GM19240 (cell line): ENCODE measurements at regions not wholly inside any gene's neighbourhood (a gene's known extent, or its start where the extent isn't known, plus 50 kb on each side); places are given as distances from the start of the nearest gene placed in this dataset.
"Not testable (repeated sequence)": the region's sequence is repeated elsewhere in the genome, so short reads cannot be mapped to it uniquely, and the experiment has no call there.

Experiments
- DNase-seq: peaks from one replicate; pipeline ENCODE4 v3.0.0; 2011; ENCODE audit warnings: low spot score; ENCODE audit not compliant: insufficient read length

DNA sequence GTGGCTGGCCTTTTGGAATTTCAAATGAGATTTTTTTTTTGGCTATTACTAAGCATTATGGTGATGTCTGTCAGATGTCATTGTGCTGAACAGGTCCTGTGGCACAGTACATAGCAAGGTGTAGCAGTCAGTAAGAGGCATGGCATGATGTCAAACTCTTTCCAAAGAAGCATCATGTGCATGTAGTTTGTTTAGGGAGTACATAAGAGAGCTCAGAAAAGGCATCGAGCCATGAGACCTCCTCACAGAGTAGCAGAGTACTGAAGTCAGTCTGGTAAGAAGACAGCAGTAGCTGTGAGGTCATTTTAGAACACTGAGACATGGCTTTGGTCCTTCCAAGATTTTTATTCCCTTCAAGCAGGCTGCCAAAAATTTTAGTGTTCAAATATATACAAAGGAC is 134.9 kb upstream of the SPRED1 start:
- DNase-seq = no peak

DNA sequence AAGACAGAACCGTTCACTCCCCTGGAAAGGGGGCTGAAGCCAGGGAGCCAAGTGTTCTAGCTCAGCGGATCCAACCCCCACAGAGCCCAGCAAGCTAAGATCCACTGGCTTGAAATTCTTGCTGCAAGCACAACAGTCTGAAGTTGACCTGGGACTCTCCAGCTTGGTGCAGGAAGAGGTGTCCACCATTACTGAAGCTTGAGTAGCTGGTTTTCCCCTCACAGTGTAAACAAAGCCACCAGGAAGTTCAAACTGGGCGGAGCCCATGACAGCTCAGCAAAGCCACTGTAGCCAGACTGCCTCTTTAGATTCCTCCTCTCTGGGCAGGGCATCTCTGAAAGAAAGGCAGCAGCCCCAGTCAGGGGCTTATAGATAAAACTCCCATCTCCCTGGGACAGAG is 132.8 kb upstream of the SPRED1 start:
- DNase-seq = not testable (repeated sequence)

DNA sequence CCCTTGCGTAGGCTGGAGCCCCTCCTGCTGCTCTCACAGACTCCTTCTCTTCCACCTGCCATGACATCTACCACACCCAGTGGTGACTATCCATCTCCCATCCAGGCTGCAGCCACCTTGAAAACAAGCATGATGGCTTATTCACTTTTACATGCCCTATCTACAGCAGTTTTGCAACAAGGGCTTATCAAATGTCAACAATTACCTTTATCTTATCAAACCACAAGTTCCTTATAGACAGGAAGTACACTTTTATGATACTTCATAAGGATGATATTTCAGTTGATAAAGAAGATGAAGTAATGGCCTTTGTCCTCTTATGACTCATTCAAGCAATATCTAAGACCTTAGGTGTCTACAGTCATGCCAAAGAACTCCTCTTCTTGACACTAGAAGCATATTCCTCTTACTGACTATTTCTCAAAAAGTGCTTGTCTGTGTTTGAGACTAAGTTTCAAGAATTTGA is 125.3 kb upstream of the SPRED1 start:
- no peak for DNase-seq

DNA sequence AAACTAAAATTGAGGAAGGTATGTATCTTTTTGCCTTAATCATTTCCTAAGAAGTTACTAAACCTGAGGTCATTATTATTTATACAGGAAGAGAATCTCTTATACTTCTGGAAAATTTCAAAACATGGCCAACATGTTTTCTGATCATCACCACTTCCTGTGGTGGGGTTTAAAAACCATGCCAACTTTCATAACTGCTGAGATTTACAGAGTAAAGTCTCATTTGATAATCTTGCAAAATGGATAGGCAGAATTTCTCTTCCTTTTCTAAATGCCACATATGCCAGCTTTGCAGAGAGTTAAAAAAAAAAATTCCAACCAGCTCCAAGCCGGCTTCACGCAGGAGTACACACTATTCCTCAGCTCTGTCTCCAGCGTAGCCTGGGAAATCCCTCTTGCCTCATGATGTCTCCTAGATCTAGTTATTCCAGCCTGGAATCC is 124.3 kb upstream of the SPRED1 start:
- DNase-seq = no peak

GRCh38 chr15:38128921-38129320 is 123.7 kb upstream of the SPRED1 start:
- no peak for DNase-seq

- DNase-seq = no peak
Observed at GRCh38 chr15:38129531-38130204, 123.0 kb upstream of the SPRED1 start.

- DNase-seq = no peak
Observed at GRCh38 chr15:38130205-38130567, 122.5 kb upstream of the SPRED1 start.

DNA sequence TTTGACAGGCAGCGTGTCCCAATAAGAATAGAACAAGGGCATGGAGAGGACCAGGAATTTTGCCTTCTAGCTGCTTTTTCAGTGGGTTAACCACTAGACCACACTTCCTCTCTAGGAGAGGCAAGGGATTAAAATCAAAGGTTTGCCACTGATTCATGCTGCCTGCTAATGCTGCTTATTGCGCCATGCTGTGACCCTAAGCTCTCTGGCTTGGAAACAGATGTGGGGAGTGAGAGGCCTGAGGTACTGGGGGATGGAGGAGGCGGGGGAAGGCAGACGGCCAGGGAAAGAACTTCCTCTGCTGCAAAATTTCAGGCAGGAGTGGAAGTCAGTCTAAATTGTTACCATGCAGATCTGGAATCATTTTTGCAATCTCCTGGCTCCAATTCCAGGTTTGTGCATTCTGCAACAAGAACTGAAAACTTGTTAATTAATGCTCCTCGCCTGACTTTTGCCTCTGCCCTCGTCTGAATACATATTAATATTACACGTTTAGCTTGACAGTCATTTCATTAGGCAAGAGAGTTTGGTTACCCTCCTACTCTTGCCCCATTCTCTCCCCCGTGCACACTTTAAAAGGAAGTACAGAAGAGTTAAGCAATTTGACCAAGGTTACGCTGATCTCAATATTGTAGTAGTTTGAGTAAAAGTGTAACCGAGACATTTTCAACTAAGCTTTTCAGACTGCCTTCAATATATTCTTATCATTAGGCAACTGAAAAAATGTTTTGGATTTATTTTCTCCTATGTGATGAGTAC is 121.7 kb upstream of the SPRED1 start:
- no peak for DNase-seq

- no peak for DNase-seq
Observed at GRCh38 chr15:38134252-38134651, 118.4 kb upstream of the SPRED1 start.

DNA sequence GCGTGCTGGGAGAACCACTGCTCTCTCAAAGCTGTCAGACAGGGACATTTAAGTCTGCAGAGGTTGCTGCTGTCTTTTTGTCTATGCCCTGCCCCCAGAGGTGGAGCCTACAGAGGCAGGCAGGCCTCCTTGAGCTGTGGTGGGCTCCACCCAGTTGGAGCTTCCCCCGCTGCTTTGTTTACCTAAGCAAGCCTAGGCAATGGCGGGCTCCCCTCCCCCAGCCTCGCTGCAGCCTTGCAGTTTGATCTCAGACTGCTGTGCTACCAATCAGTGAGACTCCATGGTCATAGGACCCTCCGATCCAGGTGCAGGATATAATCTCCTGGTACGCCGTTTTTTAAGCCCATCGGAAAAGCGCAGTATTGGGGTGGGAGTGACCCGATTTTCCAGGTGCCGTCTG is 110.4 kb upstream of the SPRED1 start:
- not testable (repeated sequence) for DNase-seq

DNA sequence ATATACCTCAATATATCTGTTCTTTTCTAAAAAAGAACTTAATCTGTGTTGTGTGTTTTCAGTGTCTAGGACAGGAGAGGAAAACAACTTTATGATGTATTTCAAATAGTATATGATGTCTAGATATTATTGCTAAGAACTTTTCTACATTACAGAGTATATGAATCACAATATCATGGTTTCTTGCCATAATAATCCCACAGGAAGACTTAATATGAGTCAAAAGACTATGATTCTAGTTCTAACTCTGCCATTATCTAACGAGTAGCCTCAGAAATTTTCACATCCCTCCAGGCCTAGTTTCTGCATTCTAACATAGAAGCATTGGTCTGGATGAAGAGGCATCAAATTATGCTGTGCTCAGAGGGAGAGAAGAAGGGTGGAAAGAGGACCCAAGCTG is 107.7 kb upstream of the SPRED1 start:
- no peak for DNase-seq

GRCh38 chr15:38145651-38146111 is 107.0 kb upstream of the SPRED1 start:
- DNase-seq = no peak

- no peak for DNase-seq
Observed at GRCh38 chr15:38147246-38147645, 105.4 kb upstream of the SPRED1 start.

- no peak for DNase-seq
Observed at GRCh38 chr15:38148471-38148870, 104.2 kb upstream of the SPRED1 start.

DNA sequence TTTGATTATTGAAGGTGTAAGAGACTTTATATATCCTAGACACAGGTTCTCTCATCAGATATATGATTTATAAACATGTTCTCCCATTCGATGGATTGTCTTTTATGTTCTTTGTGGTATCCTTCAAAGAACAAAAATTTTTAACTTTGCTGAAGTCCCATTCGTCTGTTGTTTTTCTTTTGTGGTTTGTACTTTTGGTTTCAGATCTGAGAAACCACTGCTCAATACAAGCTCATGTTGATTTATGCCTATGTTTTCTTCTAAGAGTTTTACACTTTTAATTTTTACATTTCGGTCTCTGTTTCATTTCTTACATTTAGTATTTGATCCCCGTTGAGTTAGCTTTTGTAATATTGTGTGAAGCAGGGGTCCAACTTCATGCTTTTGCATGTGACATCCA is 103.3 kb upstream of the SPRED1 start:
- no peak for DNase-seq

DNA sequence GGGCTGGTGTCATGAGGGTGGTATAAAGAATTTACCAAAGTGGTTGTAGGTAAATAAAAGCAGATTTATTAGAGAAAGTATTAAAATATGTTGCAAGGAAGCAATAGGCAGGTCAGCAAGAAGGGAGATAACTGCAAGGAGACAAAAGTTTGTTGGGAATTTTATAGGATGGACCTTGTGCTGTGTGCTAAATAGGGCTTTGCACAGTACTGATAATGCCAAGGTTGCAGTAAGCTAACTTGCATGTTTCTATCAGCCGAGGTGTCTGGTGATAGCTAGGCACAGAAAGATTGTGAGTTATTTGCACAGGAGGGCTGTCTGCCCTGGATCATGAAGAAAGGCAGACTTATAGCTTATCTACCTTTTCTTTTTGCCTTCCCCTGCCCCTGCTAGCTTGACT is 102.5 kb upstream of the SPRED1 start:
- DNase-seq = no peak

DNA sequence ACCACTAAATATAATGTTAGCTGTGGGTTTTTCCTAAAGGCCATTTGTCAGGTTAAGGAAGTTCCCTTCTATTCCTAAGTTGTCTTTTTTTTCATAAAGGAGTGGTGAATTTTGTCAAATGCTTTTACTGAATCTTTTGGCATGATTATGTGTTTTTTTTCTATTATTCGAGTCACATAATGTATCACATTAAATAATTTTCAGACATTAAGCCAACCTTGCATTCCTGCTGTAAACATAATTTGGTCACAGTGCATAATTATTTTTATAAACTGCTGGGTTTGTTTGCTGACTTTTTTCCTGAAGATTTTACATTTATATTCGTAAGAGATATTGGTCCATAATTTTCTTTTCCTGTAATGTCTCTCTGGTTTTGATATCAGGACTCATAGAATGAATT is 101.8 kb upstream of the SPRED1 start:
- no peak for DNase-seq

- no peak for DNase-seq
Observed at GRCh38 chr15:38153781-38154180, 98.9 kb upstream of the SPRED1 start.

- no peak for DNase-seq
Observed at GRCh38 chr15:38154255-38154654, 98.4 kb upstream of the SPRED1 start.

- no peak for DNase-seq
Observed at GRCh38 chr15:38154837-38155236, 97.8 kb upstream of the SPRED1 start.

DNA sequence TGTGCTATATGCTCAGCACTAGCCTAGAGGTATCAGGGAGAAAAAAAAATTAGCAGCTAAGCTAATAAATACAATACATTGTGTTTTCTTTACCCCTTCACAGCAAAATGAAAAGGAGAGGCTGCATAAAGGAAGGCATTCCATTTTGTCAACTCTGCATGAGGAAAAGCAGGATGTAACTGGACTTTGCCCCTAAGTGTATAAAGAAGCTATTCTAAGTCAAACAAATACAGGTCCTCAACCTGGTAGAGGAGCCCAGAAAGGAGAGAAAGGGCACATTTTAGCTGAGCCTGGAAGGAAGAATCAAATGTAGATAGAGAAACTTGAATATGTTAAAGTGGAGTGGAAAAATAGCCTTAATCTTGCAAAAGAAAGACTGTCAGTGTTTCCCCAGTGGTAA is 89.0 kb upstream of the SPRED1 start:
- DNase-seq = no peak

GRCh38 chr15:38164061-38164460 is 88.6 kb upstream of the SPRED1 start:
- no peak for DNase-seq

- DNase-seq = no peak
Observed at GRCh38 chr15:38164507-38164906, 88.1 kb upstream of the SPRED1 start.
